Lung (tissue), 11 donors: ENCODE measurements at regions not wholly inside any gene's neighbourhood (a gene's known extent, or its start where the extent isn't known, plus 50 kb on each side); places are given as distances from the start of the nearest gene placed in this dataset.

Experiments
- ATAC-seq: fragments of 200-7000 bp; cut with Tn5 transposase; one replicate; pipeline ENCODE4 v1.9.1; 2020; ENCODE audit warnings: moderate number of reproducible peaks; ENCODE audit not compliant: insufficient read depth, low FRiP score
- DNase-seq, 3 donors: peaks; one replicate each; pipeline ENCODE4 v3.0.0-alpha.2; 2013 to 2017
- H3K27ac ChIP-seq, 2 donors: one replicate each; pipeline ENCODE4 v1.5.1; 2013; ENCODE audit warnings: mild to moderate bottlenecking in 2 of 2, moderate library complexity in 2 of 2, control low read depth in 1 of 2, inconsistent platforms in 1 of 2, low read depth in 1 of 2, low read length in 1 of 2
- H3K27me3 ChIP-seq, 3 donors: one replicate each; pipeline ENCODE4 v1.5.1; 2013; ENCODE audit warnings: low read length in 2 of 3; ENCODE audit not compliant: control insufficient read depth in 3 of 3, insufficient read depth in 3 of 3
- H3K36me3 ChIP-seq, 4 donors: one replicate each; pipeline ENCODE4 v1.5.1; 2013; ENCODE audit warnings: low read length in 4 of 4, mild to moderate bottlenecking in 1 of 4, moderate library complexity in 1 of 4; ENCODE audit not compliant: control insufficient read depth in 4 of 4, insufficient read depth in 4 of 4
- H3K4me1 ChIP-seq, 5 donors: one replicate each; pipeline ENCODE4 v1.5.1; 2013; ENCODE audit warnings: low read length in 5 of 5, mild to moderate bottlenecking in 2 of 5, moderate library complexity in 1 of 5; ENCODE audit not compliant: control insufficient read depth in 5 of 5, insufficient read depth in 5 of 5
- H3K4me3 ChIP-seq: one replicate; pipeline ENCODE4 v1.5.1; 2013; ENCODE audit warnings: mild to moderate bottlenecking, control low read depth, moderate library complexity
- H3K9ac ChIP-seq, 2 donors: one replicate each; pipeline ENCODE4 v1.5.1; 2013; ENCODE audit warnings: low read length in 2 of 2, control low read depth in 1 of 2; ENCODE audit not compliant: insufficient read depth in 1 of 2
- H3K9me3 ChIP-seq, 4 donors: one replicate each; pipeline ENCODE4 v1.5.1; 2013; ENCODE audit warnings: low read length in 3 of 4, mild to moderate bottlenecking in 1 of 4, moderate library complexity in 1 of 4; ENCODE audit not compliant: control insufficient read depth in 4 of 4, insufficient read depth in 3 of 4
- CTCF ChIP-seq: IDR thresholded peaks from 2 replicates; pipeline ENCODE4 v1.5.1; 2012; ENCODE audit warnings: mild to moderate bottlenecking; ENCODE audit errors: control extremely low read depth, extremely low read depth
- WGBS, 2 donors: extraction: QIAGEN DNeasy Blood & Tissue Kit; methylation state at CpG; one replicate each; pipeline ENCODE4 v1.1.7; 2013; 5-methylcytosine and 5-hydroxymethylcytosine counted together
- donor health status: control.
- donor health status: control.
- donor health status: Bipolar disorder and iron deficiency.
- donor health status: healthy.
- donor health status: DM: yes; HTN: yes; CAD: no.

GRCh38 chr2:164430166-164430783, 191.0 kb downstream of the GRB14 start:
- no peaks in the 10 kb centered on the region for H3K4me1 ChIP-seq
- no peak overlapping the region for H3K4me3 ChIP-seq
- 82 to 86% methylated on average over 3 of the region's 3 CpGs for WGBS, 2 donors
- no peaks in the 10 kb centered on the region for H3K36me3 ChIP-seq
- H3K9me3 ChIP-seq = no peaks in the 10 kb centered on the region
- peak; percentile 16 to 62 (median 45) for DNase-seq
- no peaks in the 10 kb centered on the region for H3K27me3 ChIP-seq
- no peak overlapping the region for H3K9ac ChIP-seq
- ATAC-seq = no peak
- no peak overlapping the region for H3K27ac ChIP-seq
- no peak for TF ChIP-seq CTCF

GRCh38 chr2:164429354-164429753, 191.9 kb downstream of the GRB14 start:
- Histone ChIP-seq H3K4me1 (no peaks in the 10 kb centered on the region), H3K36me3 (no peaks in the 10 kb centered on the region), H3K27ac (no peak overlapping the region), H3K9ac (no peak overlapping the region), H3K9me3 (no peaks in the 10 kb centered on the region), H3K27me3 (no peaks in the 10 kb centered on the region), H3K4me3 (no peak overlapping the region)
- DNase-seq (no peak), ATAC-seq (no peak)
- WGBS, 2 donors = 79 to 93% methylated on average over 2 of the region's 2 CpGs
- no peak for TF ChIP-seq CTCF

DNA sequence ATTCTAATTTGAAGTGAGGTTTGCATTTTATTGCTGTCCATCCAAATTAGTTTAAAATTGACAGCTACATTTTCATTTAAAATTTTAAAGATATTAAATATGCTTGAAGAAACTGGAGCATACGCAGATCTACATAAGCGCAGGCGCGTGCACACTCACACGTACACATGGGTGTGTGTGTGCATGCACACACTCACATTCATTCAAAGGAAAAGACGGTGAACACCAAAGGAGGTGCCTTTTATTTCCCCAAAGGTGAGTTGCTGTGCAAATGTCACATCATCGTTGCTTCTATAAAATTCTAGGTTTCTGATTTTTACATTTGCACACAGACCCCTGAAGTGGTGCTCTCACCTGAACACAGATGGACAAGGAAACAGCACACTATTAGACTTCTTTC, 194.2 kb downstream of the GRB14 start:
- Histone ChIP-seq H3K27ac (no peak overlapping the region), H3K36me3 (no peaks in the 10 kb centered on the region), H3K27me3 (no peaks in the 10 kb centered on the region), H3K4me1 (no peaks in the 10 kb centered on the region), H3K9me3 (no peaks in the 10 kb centered on the region), H3K9ac (no peak overlapping the region), H3K4me3 (no peak overlapping the region)
- no peak for TF ChIP-seq CTCF
- WGBS, 2 donors = 94 to 98% methylated on average over 7 of the region's 7 CpGs
- ATAC-seq = no peak
- no peak for DNase-seq

DNA sequence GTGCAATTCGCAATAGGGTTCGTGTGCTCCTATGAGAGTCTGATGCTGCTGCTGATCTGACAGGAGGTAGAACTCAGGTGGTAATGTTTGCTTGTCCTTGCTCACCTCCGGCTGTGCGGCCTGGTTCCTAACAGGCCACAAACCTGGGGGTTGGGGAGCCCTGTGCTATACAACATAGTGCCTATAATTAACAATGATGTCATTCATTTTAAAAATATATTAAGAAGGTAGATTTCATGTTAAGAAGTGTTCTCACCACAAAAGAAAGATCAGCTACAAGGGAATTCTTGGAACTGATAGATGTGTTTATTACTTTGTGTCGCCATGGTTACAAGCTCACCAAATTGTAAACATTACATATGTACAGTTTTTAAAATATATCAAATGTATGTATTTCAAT, 200.5 kb downstream of the GRB14 start:
- H3K4me3 ChIP-seq = no peak overlapping the region
- TF ChIP-seq CTCF = no peak
- WGBS, 2 donors = 94 to 95% methylated on average over 5 of the region's 5 CpGs
- no peaks in the 10 kb centered on the region for H3K9me3 ChIP-seq
- no peak overlapping the region for H3K9ac ChIP-seq
- H3K36me3 ChIP-seq = no peaks in the 10 kb centered on the region
- H3K4me1 ChIP-seq = no peaks in the 10 kb centered on the region
- DNase-seq = peak in 1 of 3 donors; percentile 1
- no peaks in the 10 kb centered on the region for H3K27me3 ChIP-seq
- ATAC-seq = no peak
- no peak overlapping the region for H3K27ac ChIP-seq
